SKM-1 treated with dmso at 0.1 percent for 144 hours (cell line): ENCODE measurements at regions not wholly inside any gene's neighbourhood (a gene's known extent, or its start where the extent isn't known, plus 50 kb on each side); places are given as distances from the start of the nearest gene placed in this dataset.
"Not testable (repeated sequence)": the region's sequence is repeated elsewhere in the genome, so short reads cannot be mapped to it uniquely, and the experiment has no call there.

Source experiments
- DNase-seq: peaks from one replicate; lab custom pipeline; 2025; ENCODE audit not compliant: unreplicated experiment; lab: John Stamatoyannopoulos, UW

DNA sequence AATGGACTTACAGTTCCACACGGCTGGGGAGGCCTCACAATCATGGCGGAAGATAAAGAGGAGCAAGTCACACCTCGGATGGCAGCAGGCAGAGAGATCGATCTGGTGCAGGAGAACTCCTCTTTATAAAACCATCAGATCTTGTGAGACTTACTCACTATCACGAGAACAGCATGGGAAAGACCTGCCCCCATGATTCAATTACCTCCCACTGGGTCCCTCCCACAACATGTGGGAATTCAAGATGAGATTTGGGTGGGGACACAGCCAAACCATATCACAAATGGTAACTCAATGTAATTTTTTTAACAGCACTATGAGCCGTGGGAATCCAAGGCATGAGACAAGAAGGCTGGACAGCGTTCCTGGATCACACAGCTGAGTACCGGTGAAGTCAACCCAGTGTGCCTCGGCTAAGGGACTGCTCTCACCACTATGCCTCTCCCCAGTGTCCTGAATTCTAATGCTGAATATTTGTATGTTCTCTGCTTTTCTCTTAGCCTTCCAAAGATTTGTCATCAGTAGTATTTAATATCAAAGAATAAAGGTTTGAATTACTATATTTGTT lies 84.3 kb downstream of the IRS2 start:
- DNase-seq: not testable (repeated sequence)

DNA sequence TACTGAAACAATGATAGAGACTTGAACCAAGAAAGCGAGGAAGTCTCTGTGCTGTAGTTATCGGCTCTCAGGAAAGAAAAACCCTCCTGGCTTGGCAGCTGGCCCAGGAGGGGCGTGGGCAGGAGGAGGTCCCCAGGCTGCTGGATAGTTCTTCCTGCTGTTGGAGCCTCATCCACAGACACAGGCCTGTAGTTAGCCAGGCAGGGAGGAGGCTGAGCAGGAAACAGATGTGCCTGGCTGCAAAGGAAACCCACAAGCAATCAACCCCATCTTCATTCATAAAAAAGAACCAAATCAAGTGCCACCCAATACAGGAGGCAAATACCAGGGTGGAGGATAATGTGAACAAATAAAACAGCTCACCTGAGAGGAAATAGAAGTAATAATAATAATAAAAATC lies 86.2 kb downstream of the IRS2 start:
- peak; percentile 88 for DNase-seq

DNA sequence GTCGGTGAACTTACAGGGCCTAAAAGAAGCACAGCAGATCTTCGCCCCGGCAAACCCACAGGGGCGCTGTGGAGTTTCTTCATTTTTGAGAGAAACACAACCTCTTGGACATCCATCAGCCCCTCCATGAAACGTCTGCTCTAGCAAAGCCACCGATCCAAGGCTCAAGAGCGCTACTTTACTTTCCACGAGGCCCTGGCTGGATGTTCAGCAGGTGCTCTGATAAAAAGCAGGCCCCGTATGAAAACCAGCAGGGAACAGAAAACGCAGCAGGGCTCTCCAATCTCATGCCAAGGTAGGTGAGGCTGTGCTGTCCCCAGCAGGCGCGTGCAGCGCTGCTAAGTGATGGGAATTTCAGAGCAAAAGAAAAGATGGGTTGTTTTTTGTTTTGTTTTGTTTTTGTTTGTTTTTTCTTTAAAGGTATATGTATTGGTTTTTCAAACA lies 86.7 kb downstream of the IRS2 start:
- no peak for DNase-seq

DNA sequence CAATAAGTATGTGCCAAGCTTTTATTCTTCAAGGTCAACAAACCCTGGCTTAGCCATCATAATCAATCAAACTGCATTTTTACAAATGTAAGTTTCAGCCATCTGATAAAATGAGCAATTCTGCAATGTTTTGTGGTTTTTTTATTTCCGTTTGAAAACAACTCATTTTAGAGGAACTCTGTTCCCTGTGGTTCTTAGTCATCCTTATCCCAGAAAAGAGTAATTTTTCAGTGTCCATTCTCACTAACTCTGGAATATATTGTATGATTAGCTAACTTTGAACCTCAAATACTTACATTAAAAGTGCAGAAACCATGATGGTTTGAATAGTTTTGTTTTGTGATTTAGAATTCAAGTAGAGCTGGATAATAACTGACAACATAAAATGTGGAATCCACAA lies 87.6 kb downstream of the IRS2 start:
- no peak for DNase-seq

DNA sequence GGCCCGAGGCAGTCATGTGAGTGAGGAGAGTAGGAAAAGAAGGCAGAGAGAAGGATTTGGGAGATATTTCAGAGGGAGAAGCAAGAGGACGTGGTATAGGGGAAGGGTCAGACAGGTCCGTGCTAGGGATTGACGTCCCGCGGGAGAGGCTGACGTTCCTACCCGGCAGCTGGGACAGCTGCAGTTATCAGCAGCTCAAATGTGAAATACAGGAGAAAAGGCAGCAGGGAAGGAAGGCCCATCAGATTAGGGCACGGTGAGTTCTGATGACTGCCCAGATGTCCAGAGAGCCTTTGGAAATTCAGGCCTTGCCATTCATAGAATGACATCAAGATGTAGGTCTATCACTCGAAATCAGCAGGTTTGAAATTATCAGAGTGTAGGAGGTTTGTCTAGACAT lies 88.4 kb downstream of the IRS2 start:
- DNase-seq: no peak

DNA sequence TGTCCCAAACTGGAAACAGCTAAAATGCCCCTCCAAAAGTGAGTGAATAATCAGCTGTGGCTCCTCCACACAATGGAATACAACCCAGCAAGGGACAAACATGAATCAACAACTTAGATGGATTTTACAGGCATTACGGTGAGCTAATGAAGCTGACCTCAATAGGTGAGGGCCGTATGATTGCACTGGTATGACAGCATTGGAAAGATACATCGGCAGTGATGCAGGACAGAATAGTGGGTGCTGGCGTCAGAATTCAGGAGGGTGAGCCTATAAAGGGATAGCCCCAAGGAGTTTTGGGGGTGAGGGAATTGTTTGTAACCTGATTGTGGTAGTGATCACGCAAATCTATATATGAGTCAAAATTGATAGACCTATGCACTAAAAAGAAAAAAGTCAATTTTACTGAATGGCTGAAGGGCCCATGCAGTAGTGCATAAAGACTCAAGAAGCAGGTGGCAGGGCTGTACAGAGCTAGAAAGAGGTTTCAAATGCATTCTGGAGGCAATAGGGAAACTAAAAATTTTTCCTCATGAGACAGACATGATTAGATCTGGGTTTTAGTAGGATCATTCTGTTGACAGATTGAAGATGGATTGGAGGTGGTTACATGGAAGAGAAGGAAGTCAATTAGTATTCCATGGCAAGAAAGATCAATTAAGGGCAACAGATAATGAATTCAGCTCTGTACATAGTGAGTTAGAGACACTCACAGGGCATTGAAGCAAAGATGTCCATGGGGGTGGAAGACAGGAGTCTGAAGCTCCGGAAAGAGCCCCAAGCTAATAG lies 90.8 kb downstream of the IRS2 start:
- DNase-seq: no peak

DNA sequence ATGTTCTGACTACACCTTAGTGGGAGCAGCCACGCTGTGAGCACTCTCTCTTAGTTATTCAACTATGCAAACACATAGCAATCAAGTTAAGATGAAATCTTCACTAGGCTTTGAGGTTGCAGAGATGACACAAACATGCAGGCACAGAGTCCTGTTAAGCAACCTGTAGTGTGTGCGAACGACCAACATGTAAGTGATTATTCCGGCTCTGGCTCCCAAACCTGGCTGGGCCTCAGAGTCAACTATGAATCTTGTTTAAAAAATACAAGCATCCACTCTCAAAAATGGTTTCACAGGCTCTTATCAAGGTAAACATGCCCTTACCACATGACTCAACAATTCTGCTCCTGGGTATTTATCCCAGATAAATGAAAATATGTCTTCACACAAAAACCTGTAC lies 91.4 kb downstream of the IRS2 start:
- DNase-seq: no peak

DNA sequence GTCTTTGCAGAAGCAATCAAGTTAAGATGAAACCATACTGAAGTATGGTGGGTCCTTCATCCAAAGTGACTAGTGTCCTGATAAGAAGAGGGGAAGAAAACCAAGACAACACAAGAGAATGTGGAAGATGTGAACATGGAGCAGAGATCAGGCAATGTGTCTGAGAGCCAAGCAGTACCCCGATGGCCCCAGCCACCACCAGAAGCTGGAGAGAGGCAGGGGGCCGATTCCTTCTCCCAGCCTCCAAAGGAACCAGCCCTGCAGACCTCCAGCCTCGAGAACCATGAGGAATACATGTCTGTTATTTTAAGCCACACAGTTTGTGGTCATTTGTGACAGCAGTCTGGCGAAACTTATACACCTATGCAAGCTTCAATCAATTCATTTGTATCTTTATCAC lies 93.2 kb downstream of the IRS2 start:
- DNase-seq: no peak

DNA sequence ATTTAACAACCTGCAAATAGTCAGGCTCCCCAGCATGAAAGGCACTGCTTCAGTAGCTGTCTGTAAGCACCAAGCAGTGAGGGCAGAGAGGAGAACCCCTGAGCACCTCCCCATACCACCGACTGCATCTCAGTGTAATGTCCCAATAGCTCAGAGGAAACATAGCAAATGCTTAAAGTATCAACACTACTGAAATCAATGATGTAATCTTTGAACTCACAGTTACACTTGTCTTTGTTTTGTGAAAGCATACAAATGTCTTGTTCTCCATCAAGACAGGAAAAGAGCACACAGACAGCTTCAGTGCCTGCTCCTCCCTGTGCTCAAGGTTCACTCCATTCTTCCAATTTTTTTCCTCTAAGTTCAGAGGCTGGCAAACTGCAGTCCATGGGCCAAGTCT lies 94.7 kb downstream of the IRS2 start:
- no peak for DNase-seq

DNA sequence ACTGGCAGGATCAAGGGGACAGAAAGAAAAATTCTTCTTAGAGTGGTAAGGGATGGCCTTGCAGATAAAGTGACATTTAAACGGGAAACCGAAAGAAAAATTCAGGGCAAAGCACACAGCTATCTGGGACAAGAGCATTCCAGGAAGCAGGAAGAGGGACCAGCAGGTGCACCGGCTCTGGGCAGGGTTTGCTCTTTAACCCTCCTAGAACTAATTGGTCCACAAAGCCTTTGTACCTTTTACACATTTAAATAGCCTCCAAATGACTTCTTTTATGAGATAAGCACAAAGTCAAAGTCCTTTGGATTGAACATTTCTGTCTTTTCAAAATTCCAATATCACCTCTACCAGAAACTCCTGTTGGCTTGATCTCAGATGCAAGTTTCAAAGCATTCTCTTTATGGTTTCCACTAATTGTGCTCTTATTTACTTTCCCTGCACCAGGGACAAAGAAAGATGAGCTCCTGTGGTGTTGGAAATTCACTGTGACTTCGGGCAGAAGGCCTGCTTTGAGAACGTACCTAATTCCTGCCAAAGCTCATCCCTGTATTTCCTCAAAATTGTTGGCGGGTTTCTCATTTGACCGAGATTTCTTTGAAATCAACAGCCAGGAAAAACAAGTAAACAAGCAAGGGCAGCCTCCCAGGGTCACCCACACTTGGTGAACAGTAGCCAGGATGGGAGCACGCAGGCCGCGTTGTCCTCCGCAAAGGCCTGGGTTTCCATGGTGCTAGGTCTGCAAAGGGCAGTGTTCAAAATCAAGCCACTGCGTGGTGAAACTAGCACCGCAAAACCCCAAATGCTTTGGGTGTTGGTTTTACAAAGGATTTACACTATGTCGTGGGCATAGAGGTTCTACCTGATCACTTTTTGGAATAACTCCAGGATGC lies 98.6 kb downstream of the IRS2 start:
- no peak for DNase-seq

DNA sequence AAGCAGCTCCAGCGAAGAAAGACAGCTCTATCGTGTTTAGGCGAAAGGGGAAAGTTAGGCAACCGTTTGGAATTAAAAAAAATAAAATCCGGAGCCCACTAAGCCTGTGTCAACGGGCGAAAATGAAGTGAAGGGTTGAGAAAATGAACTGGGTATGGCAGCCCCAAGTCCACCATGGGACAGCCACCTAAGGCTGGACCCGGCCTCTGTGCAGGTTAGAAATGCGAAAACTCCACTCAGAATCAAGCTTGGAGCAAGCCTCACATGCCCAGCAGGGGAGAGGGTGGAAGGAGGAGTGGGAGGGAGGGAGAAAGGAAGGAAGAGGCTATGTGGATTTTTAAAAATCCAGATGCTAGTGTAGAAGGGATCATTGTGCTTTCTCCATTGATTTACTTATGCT lies 101.2 kb downstream of the IRS2 start:
- DNase-seq: no peak

DNA sequence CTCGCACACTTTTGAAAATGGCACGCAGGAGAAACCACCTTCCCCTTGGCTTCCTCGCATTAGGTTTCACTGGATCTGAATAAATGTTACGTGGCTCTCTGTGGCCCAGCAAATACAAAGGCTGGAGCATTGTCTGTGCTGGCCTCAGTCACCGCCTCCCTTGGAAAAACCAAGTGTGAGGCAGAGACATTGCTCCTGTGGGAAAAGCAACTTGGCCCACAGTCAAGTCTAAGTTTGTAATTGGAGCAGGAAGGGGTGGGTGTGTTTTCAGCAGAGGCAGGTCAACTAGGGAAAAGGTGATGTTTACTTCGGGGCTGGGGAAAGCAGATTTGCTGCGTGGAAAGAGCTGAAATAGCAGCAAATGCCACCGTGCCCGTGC lies 101.6 kb downstream of the IRS2 start:
- DNase-seq: no peak

DNA sequence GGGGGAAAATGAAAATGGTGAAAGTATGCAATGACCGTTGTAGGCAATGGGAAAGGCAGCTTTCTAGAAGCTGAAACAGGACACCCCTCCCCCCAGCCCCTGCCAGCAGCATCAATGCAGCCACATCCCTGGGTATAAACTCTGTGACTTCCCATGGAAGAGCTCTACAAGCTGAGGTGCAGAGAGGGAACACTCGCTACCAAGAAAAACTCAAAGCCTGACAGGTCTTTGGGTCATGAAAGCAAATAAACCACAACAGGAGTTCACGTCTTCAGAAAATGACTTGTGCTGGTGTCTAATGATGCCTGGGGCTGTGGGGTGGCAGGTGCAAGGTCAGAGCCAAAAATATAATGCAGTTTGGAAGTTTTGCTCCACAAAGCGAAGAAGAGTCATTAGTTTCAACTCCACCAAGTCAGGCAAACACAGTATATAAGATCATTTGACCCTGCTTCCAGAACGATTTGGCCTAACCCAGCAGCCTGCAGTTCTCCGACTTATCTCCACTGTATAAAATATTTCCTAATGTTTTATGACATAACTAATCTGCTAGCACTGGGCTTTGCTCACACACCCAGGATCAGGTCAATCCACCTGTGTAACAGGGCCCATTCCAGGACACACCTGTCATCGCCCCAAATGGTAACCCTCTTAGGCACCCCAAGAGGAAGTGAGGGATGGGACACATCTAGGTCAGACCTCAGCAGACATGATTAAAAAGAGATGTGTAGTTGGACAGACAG lies 102.1 kb downstream of the IRS2 start:
- no peak for DNase-seq

DNA sequence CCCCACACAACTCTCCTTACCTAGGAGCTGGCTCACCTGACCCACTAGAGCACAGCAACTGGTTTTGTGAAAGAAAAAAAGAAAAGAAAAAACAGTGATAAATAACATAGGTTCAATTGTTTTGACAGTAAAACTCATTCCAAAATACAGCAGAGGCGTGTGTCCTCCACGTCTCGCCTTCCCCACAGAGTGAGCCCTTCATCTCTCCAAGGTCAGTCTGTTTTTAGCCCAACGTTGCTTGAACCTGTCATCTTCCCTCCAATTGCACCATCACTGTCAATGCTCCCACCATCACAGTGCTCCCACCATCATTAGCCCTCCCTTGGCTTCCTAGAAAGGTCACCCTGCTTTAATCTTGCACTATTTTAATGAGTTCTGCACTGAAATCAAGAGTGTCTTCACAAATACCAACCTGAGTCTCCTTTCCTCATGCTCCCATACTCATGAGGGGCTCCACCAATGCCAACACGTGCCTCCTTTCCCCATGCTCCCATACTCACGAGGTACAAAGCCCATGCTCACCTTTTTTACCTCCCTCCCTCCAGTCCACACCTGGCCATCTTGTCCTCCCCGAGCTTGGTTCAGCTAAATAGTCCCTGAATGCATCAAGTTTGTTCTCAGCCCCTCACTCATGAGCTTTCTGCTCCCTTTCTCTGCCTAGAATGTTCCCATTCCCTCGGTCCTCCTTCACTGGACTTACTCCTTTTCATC lies 103.7 kb downstream of the IRS2 start:
- no peak for DNase-seq

DNA sequence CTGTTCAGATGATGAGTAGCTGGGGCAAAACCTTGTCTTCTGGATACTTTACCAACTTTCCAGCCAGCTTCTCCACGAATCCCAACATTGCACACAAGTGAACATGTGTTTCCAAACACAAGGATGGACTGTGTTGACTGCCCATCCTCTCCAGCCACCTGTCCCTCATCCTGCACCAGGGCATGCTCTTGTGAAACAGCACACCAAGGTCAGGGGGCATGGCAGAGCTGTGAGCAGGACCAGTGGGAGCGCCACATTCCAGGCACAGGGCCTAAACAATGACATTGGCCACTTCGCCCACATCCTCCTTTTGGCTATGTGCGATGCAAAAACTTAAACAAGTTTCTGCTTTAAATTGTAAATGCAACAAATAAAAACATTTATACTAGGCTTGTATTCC lies 105.5 kb downstream of the IRS2 start:
- DNase-seq: no peak

DNA sequence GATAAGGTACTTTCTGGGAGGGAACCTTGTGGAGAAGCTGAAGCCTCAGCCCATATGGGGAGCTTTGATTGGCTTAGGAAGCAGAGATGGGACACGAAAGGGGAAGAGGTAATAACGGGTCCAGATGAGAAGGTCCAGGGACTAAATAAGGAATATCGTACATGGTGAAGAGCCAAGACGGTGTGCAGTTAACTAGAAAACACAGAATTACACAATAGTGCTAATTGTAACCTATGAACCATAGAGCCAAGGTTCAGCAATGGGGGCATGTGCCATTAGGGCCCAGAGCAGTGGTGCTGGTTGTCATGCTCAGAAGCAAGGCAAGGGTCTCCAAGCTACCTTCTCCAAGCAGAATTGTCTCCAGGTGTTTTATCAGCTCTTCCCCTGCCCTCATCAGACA lies 106.1 kb downstream of the IRS2 start:
- no peak for DNase-seq

DNA sequence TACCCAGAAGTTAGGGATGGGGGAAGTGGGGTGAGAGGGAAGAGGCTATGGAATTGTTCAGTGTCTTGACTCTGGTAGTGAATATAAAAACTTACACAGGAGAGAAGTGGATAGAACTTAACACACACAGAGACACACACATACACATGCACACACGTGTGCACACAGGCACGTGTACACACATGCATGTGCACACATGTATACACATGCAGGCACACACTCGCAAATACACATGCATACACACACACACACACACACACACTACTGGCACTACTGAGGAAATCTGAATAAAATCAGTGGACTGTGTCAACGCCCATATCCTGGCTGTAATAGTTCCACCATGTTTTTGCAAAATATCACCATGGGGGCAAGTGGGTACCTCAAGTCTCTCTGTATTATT lies 107.9 kb downstream of the IRS2 start:
- no peak for DNase-seq

DNA sequence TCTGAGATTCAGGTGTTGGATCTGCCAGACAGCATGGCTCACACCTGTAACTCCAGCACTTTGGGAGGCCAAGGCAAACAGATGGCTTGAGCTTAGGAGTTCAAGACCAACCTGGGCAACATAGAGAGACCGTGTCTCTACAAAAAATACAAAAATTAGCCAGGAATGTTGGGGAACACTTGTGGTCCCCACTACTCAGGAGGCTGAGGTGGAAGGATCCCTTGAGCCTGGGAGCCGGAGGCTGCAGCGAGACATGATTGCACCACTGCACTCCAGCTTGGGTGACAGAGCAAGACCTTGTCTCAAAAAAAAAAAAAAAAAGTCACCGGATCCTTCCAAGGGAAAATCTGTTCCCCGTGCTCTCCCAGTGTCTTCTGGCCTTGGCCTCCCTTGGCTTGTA lies 109.2 kb downstream of the IRS2 start:
- DNase-seq: no peak

DNA sequence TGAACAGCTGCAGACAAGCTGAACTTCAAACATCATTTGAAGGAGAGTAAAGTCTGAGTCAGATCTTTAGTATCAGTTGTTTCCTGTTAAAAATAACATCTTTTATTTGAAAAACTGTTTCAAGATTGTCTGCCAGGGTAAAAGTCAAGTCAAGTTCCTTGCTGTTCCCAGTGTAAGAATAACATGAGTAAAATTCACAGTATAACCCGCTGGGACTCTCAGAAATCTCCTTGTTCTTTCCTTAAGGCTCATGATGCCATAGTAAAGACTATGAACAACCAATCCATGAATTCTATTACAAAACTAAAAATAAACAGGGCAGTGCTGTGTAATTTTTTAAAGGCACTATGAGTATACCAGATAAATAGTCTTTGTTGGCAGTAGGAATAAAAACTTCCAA lies 112.9 kb downstream of the IRS2 start:
- DNase-seq: no peak

DNA sequence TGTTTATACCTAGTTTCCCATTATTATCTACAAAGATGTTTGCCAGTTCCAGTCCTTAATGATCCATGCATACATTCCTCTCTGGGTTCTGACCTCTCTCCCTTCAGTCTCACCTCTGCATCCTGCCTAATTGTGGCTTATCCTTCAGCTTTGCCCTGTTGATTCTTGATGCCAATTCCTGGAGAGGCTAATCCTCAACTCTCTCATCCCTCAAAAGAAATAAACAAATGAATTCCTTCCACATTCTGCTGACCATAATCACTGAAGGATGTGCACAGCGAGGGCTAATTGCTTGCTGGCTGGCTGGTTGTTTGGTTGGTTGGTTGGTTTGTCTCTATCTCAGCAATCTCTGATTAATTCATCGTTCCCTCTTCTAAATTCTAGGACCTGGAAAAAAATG lies 113.8 kb downstream of the IRS2 start:
- DNase-seq: no peak

DNA sequence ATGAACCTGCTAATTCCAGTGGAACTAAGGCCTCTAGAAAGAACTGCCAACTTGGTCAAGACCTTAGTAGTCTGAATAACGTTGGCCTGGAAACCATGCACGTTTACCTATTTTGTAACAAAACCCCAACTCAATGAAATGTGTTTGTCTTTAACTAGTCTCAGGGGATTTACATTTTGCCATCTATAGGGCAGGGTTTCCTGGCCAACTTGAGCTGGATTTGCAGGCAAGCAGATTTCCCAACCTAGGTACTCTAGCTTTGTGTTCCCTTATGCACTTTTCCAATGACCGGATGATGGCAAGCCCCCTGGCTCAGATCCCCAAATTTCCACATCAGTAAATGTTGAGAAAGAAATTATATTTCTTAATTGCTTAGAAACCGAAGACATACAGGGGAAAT lies 114.5 kb downstream of the IRS2 start:
- DNase-seq: no peak
